Astrocyte (in vitro differentiated cells and primary cell): ENCODE measurements at regions not wholly inside any gene's neighbourhood (a gene's known extent, or its start where the extent isn't known, plus 50 kb on each side); places are given as distances from the start of the nearest gene placed in this dataset.

Experiments
- CTCF ChIP-seq: IDR thresholded peaks from 2 replicates; pipeline ENCODE4 v1.5.1; 2011; ENCODE audit warnings: low read depth, mild to moderate bottlenecking, inconsistent platforms, low read length, moderate library complexity; ENCODE audit not compliant: insufficient read depth
- EZH2 ChIP-seq: IDR thresholded peaks from 2 replicates; pipeline ENCODE4 v1.6.1; 2012; ENCODE audit warnings: mild to moderate bottlenecking, low read length, inconsistent platforms; ENCODE audit not compliant: insufficient read depth

GRCh38 chr12:58148976-58149375 is 207.6 kb downstream of the ATP23 start:
- TF ChIP-seq CTCF (no peak), EZH2 (no peak)
